Left lung (tissue), 4 donors: ENCODE measurements at regions not wholly inside any gene's neighbourhood (a gene's known extent, or its start where the extent isn't known, plus 50 kb on each side); places are given as distances from the start of the nearest gene placed in this dataset.

Experiments
- ATAC-seq: fragments of 200-7000 bp; cut with Tn5 transposase; one replicate; pipeline ENCODE4 v1.9.1; 2020; ENCODE audit warnings: moderate library complexity
- DNase-seq, 4 donors: peaks; one replicate each; pipeline ENCODE4 v3.0.0-alpha.2; 2013 to 2020
- H3K27ac ChIP-seq, 2 donors: fragments of 200-600 bp; sonication (generic) in 1 of 2; one replicate each; pipeline versions ENCODE4 v1.5.0 to v1.8.0; 2020 to 2021
- H3K27me3 ChIP-seq, 2 donors: fragments of 200-600 bp; sonication (generic) in 1 of 2; one replicate each; pipeline versions ENCODE4 v1.5.0 to v1.8.0; 2020 to 2021
- H3K36me3 ChIP-seq, 2 donors: fragments of 200-600 bp; sonication (generic) in 1 of 2; one replicate each; pipeline versions ENCODE4 v1.5.0 to v1.8.0; 2020 to 2021
- H3K4me1 ChIP-seq, 2 donors: fragments of 200-600 bp; one replicate each; pipeline ENCODE4 v1.8.0; 2021
- H3K4me3 ChIP-seq, 2 donors: fragments of 200-600 bp; sonication (generic) in 1 of 2; one replicate each; pipeline versions ENCODE4 v1.5.0 to v1.8.0; 2020 to 2021; ENCODE audit warnings: mild to moderate bottlenecking in 1 of 2
- H3K9me3 ChIP-seq, 2 donors: fragments of 200-600 bp; sonication (generic) in 1 of 2; one replicate each; pipeline versions ENCODE4 v1.5.0 to v1.8.0; 2020 to 2021
- intact Hi-C, 2 donors: fragments of 100-400 bp; cut with DNase I; formaldehyde crosslinking; loops; one replicate each; pipeline versions ENCODE4 v1.11.2 to v1.14.2; 2022
- TF ChIP-seq, protein P1 (sequence below), 2 donors: fragments of 200-600 bp; sonication (generic) in 1 of 2; IDR thresholded peaks; one replicate each; pipeline versions ENCODE4 v1.5.0 to v1.8.0; 2021; ENCODE audit warnings: antibody characterized with exemption in 2 of 2
- donor health status: DM: no; HTN: yes; CAD: no.
- donor health status: DM: no; HTN: no; CAD: no.

DNA sequence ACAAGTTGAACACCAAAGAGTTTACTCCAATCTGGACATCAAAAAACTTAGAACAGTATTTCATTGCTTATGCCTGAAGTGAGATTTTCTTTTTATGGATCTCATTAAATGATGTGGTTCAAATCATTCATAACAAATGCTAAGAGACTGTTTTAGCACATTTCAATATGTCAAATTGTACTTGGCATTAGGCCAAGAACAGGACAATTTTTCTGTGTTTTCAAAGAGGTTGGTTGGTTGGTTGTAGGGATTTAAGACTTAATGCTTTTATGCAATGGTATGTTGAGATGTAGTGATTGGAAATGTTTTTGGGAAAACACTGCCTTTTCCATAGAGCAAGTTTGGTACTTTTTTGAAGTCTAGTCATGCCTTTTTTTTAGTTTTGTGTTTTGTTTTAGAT lies 510.4 kb downstream of the ZNF674 start:
- ATAC-seq (no peak), DNase-seq (no peak)
- Histone ChIP-seq H3K4me3 (no peak overlapping the region), H3K27me3 (no peaks in the 10 kb centered on the region), H3K9me3 (no peaks in the 10 kb centered on the region), H3K27ac (no peak overlapping the region), H3K4me1 (no peaks in the 10 kb centered on the region), H3K36me3 (no peaks in the 10 kb centered on the region)
- intact Hi-C loops: no loop called here
- TF ChIP-seq, protein P1, sequence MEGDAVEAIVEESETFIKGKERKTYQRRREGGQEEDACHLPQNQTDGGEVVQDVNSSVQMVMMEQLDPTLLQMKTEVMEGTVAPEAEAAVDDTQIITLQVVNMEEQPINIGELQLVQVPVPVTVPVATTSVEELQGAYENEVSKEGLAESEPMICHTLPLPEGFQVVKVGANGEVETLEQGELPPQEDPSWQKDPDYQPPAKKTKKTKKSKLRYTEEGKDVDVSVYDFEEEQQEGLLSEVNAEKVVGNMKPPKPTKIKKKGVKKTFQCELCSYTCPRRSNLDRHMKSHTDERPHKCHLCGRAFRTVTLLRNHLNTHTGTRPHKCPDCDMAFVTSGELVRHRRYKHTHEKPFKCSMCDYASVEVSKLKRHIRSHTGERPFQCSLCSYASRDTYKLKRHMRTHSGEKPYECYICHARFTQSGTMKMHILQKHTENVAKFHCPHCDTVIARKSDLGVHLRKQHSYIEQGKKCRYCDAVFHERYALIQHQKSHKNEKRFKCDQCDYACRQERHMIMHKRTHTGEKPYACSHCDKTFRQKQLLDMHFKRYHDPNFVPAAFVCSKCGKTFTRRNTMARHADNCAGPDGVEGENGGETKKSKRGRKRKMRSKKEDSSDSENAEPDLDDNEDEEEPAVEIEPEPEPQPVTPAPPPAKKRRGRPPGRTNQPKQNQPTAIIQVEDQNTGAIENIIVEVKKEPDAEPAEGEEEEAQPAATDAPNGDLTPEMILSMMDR (IDR thresholded peaks at IDR 0.05): no peak

DNA sequence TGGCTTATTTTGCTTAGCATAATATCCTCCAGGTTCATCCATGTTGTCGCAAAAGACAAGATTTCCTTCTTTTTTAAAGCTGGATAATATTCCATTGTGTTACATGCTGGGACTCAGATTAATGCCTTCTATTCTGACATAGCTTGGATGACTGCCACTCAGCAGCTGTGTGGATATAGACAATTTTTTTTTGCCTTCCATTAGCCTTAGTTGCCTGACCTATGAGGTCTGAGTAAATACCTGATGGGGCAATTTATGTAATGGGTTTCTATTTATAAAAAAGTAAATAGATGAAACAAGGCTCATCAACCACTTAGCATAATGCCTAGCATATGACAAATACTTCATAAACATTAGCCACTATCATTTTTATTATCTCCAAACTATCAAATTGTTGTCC lies 515.4 kb downstream of the ZNF674 start:
- H3K4me1 ChIP-seq: no peaks in the 10 kb centered on the region
- H3K4me3 ChIP-seq: no peak overlapping the region
- DNase-seq: no peak
- TF ChIP-seq, protein P1 (IDR thresholded peaks at IDR 0.05): no peak
- H3K36me3 ChIP-seq: no peaks in the 10 kb centered on the region
- ATAC-seq: no peak
- no peaks in the 10 kb centered on the region for H3K27me3 ChIP-seq
- H3K9me3 ChIP-seq: no peaks in the 10 kb centered on the region
- H3K27ac ChIP-seq: no peak overlapping the region
- intact Hi-C loops: no loop called here

DNA sequence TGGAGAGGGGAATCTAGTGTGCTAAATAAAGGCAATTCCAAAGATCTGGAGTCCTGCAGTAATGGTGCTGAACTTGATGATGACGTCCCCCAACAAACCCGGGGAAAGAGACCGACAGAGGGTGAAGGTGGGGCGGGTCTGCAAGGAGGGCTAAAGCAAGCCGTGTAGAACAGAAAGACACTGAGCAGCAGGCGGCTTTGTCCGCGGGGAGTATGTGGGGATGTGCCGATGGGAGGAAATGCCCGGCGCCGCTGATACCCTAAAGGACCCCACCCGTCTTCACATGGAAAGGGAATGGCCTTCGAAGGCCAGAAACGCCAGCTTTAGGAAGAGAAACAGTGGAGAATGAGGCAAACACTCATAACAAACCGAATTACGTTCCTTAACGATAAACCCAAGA lies 528.9 kb downstream of the ZNF674 start:
- no peaks in the 10 kb centered on the region for H3K9me3 ChIP-seq
- peaks cover 0 to 8% of the 10 kb centered on the region in 2 donors for H3K27me3 ChIP-seq
- H3K4me1 ChIP-seq: no peaks in the 10 kb centered on the region
- intact Hi-C loops: no loop called here
- no peak for DNase-seq
- TF ChIP-seq, protein P1 (IDR thresholded peaks at IDR 0.05): no peak
- no peak for ATAC-seq
- no peak overlapping the region for H3K27ac ChIP-seq
- no peaks in the 10 kb centered on the region for H3K36me3 ChIP-seq
- no peak overlapping the region for H3K4me3 ChIP-seq

DNA sequence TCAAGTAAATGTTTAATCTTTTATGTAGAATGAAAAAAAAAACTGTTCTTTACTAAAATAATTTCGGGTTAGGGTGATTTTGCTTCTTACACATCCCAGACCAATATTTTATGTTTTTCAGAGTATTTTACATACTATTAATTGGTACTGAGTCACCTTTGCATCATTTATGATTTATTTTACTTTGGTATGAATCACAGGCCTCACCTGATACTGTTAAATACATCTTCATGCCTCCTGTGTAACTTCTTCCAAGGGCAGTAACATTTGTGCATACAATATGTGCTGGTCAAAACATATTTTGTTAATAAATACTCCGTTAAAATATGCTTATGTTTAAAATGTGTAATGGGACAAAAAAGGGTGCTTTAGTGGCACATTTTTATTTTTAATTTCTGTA lies 529.6 kb downstream of the ZNF674 start:
- H3K27ac ChIP-seq: no peak overlapping the region
- no peak overlapping the region for H3K4me3 ChIP-seq
- no peaks in the 10 kb centered on the region for H3K9me3 ChIP-seq
- TF ChIP-seq, protein P1 (IDR thresholded peaks at IDR 0.05): no peak
- H3K36me3 ChIP-seq: no peaks in the 10 kb centered on the region
- ATAC-seq (no peak), DNase-seq (no peak)
- no peaks in the 10 kb centered on the region for H3K4me1 ChIP-seq
- intact Hi-C loops: no loop called here
- H3K27me3 ChIP-seq: peaks cover 0 to 8% of the 10 kb centered on the region in 2 donors

DNA sequence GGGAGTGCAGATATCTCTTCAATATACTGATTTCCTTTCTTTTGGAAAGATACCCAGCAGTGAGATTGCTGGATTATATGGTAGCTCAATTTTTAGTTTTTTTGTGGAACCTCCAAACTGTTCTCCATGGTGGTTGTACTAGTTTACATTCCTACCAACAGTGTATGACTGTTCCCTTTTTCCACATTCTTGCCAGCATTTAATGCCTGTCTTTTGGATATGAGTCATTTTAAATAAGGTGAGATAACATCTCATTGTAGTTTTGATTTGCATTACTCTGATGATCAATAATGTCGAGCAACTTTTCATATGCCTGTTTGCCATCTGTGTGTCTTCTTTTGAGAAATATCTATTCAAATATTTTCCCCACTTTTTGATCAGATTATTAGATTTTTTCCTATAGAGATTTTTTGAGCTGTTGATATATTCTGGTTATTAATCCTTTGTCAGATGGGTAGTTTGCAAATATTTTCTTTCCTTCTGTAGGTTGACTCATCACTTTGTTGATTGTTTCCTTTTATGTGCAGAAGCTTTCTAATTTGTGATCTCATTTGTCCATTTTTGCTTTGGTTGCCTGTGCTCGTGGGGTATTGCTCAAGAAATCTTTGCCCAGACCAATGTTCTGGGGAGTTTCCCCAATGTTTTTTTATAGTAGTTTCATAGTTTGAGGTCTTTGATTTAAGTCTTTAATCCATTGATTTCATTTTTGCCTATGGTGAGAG lies 552.7 kb downstream of the ZNF674 start:
- intact Hi-C loops: no loop called here

More for the DNA sequence above, 552.7 kb downstream of the ZNF674 start:
- Histone ChIP-seq H3K4me3 (no peak overlapping the region), H3K9me3 (no peaks in the 10 kb centered on the region), H3K36me3 (no peaks in the 10 kb centered on the region), H3K4me1 (no peaks in the 10 kb centered on the region), H3K27me3 (peaks cover 0 to 3% of the 10 kb centered on the region in 2 donors), H3K27ac (no peak overlapping the region)
- ATAC-seq: no peak
- TF ChIP-seq, protein P1 (IDR thresholded peaks at IDR 0.05): no peak
- DNase-seq: no peak
